ENCODE measurements at regions not wholly inside any gene's neighbourhood (a gene's known extent, or its start where the extent isn't known, plus 50 kb on each side); places are given as distances from the start of the nearest gene placed in this dataset.

- ATAC-seq (no peak), DNase-seq (ENCODE audit: low spot score) (no peak)
- H3K9me3 Mint-ChIP-seq = no peaks in the 10 kb centered on the region
- no peaks in the 10 kb centered on the region for H4K20me1 ChIP-seq (replicated peaks; ENCODE audit: insufficient read depth)
- no peaks in the 10 kb centered on the region for H3K36me3 Mint-ChIP-seq (ENCODE audit: low read depth)
- no peak for TF ChIP-seq ZNF114 (CRISPR knock-in tag; IDR thresholded peaks at IDR 0.05)
- no peaks in the 10 kb centered on the region for H3K36me3 ChIP-seq (ENCODE audit: insufficient read depth)
- no peaks in the 10 kb centered on the region for H3F3A ChIP-seq (replicated peaks; ENCODE audit: low read depth)
- H3K4me3 ChIP-seq = no peak overlapping the region
- H3K27me3 ChIP-seq (ENCODE audit: insufficient read depth) = no peaks in the 10 kb centered on the region
- peaks cover 6% of the 10 kb centered on the region; the same call in 2 of the 3 replicates for H3K4me1 Mint-ChIP-seq
- no peak overlapping the region for H3K4me3 Mint-ChIP-seq
- no peak overlapping the region for H3K4me2 ChIP-seq
- H3K79me2 ChIP-seq (replicated peaks; ENCODE audit: insufficient read depth) = no peaks in the 10 kb centered on the region
- no peaks in the 10 kb centered on the region for H3K4me1 ChIP-seq (ENCODE audit: insufficient read depth)
- H3K9me2 ChIP-seq (ENCODE audit: insufficient read depth) = no peaks in the 10 kb centered on the region
- no peak overlapping the region for H3K27ac ChIP-seq (ENCODE audit: low read depth)
- no peak overlapping the region; the same call in 1 of the 2 replicates for H2AFZ ChIP-seq
- no peaks in the 10 kb centered on the region for H3K27me3 Mint-ChIP-seq (ENCODE audit: insufficient read depth, low read depth, poor library complexity)
- no peak overlapping the region for H3K27ac Mint-ChIP-seq
These were observed 236.7 kb upstream of the CCNH start for GRCh38 chr5:87649455-87649854.

- peak overlapping the region; percentile 35; the same call in 1 of the 2 replicates for H3K27ac Mint-ChIP-seq
- no peak overlapping the region for H3K4me3 ChIP-seq
- peaks cover 10% of the 10 kb centered on the region; the same call in 2 of the 3 replicates for H3K4me1 Mint-ChIP-seq
- H3K27me3 ChIP-seq (ENCODE audit: insufficient read depth) = no peaks in the 10 kb centered on the region
- no peaks in the 10 kb centered on the region for H3K36me3 Mint-ChIP-seq (ENCODE audit: low read depth)
- no peak overlapping the region for H2AFZ ChIP-seq
- H3K36me3 ChIP-seq (ENCODE audit: insufficient read depth) = no peaks in the 10 kb centered on the region
- H3K4me2 ChIP-seq = no peak overlapping the region
- H3K27ac ChIP-seq (ENCODE audit: low read depth) = no peak overlapping the region
- ATAC-seq = no peak
- H3K9me3 Mint-ChIP-seq = no peaks in the 10 kb centered on the region
- H3K27me3 Mint-ChIP-seq (ENCODE audit: insufficient read depth, low read depth, poor library complexity) = no peaks in the 10 kb centered on the region
- H3K4me3 Mint-ChIP-seq = no peak overlapping the region
- no peaks in the 10 kb centered on the region for H4K20me1 ChIP-seq (replicated peaks; ENCODE audit: insufficient read depth)
- H3K79me2 ChIP-seq (replicated peaks; ENCODE audit: insufficient read depth) = no peaks in the 10 kb centered on the region
- no peaks in the 10 kb centered on the region for H3K4me1 ChIP-seq (ENCODE audit: insufficient read depth)
- H3K9me2 ChIP-seq (ENCODE audit: insufficient read depth) = no peaks in the 10 kb centered on the region
- DNase-seq (ENCODE audit: low spot score) = no peak
- no peaks in the 10 kb centered on the region for H3F3A ChIP-seq (replicated peaks; ENCODE audit: low read depth)
- TF ChIP-seq EZH2 (IDR thresholded peaks at IDR 0.05; ENCODE audit: low read depth, unreplicated experiment) = no peak
- no peak for TF ChIP-seq STAT1 (IDR thresholded peaks at IDR 0.05; ENCODE audit: unreplicated experiment)
- TF ChIP-seq POLR2AphosphoS5 (IDR thresholded peaks at IDR 0.05; ENCODE audit: low read depth) = no peak
- no peak for TF ChIP-seq CREB1 (CRISPR knock-in tag; IDR thresholded peaks at IDR 0.05; ENCODE audit: low read depth)
- TF ChIP-seq EZH2phosphoT487 (IDR thresholded peaks at IDR 0.05; ENCODE audit: unreplicated experiment) = no peak
- no peak for TF ChIP-seq REST (IDR thresholded peaks at IDR 0.05; ENCODE audit: unreplicated experiment)
- no peak for TF ChIP-seq NANOG (IDR thresholded peaks at IDR 0.05; ENCODE audit: borderline replicate concordance)
- no peak for TF ChIP-seq ZNF331 (CRISPR knock-in tag; IDR thresholded peaks at IDR 0.05; ENCODE audit: low read depth)
- TF ChIP-seq ZNF114 (CRISPR knock-in tag; IDR thresholded peaks at IDR 0.05) = no peak
- TF ChIP-seq ETS1 (IDR thresholded peaks at IDR 0.05) = no peak
- no peak for TF ChIP-seq JUNB (IDR thresholded peaks at IDR 0.05; ENCODE audit: unreplicated experiment)
- no peak for TF ChIP-seq CTCF (conservative IDR thresholded peaks at IDR 0.05; ENCODE audit: low read depth in 2 of 2)
These were observed 232.5 kb upstream of the CCNH start for GRCh38 chr5:87645224-87645623.

Measured in GM23338 (cell line).